ENCODE measurements at regions not wholly inside any gene's neighbourhood (a gene's known extent, or its start where the extent isn't known, plus 50 kb on each side); places are given as distances from the start of the nearest gene placed in this dataset.

DNA sequence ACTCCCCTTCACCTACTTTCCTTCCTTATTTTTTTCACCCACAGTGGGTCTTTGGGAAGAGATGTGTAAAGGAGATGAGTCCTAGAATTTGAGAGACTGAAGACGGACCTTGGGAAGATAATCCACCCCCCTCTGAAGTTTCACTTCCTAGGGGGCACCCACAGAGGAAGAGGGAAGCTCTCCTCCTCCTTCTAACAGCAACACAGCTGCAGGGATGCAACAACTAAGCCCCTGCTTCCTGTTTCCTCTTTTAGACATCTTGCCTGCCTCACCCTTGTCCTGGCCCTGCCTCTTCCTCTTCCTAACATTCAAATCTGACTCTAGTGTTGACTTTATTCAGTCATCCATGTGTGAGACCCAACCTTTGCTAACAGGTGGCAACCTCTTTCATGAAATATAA, 424.6 kb downstream of the BUD13 start:
- H3K9ac ChIP-seq (ENCODE audit: extremely low read depth, low read length, poor library complexity, severe bottlenecking) = no peak overlapping the region
- H3K9me3 ChIP-seq (ENCODE audit: control insufficient read depth, low read length) = peaks cover 10% of the 10 kb centered on the region
- Mint-ChIP-seq H3K27ac (no peak overlapping the region), H3K4me1 (no peaks in the 10 kb centered on the region), H3K9me3 (peaks cover 27% of the 10 kb centered on the region), H3K27me3 (ENCODE audit: insufficient read depth) (no peaks in the 10 kb centered on the region), H3K4me3 (no peak overlapping the region), H3K36me3 (ENCODE audit: low read depth) (no peaks in the 10 kb centered on the region)
- no peaks in the 10 kb centered on the region for H3K36me3 ChIP-seq (ENCODE audit: control insufficient read depth, insufficient read depth, low read length)
- TF ChIP-seq, protein P1, sequence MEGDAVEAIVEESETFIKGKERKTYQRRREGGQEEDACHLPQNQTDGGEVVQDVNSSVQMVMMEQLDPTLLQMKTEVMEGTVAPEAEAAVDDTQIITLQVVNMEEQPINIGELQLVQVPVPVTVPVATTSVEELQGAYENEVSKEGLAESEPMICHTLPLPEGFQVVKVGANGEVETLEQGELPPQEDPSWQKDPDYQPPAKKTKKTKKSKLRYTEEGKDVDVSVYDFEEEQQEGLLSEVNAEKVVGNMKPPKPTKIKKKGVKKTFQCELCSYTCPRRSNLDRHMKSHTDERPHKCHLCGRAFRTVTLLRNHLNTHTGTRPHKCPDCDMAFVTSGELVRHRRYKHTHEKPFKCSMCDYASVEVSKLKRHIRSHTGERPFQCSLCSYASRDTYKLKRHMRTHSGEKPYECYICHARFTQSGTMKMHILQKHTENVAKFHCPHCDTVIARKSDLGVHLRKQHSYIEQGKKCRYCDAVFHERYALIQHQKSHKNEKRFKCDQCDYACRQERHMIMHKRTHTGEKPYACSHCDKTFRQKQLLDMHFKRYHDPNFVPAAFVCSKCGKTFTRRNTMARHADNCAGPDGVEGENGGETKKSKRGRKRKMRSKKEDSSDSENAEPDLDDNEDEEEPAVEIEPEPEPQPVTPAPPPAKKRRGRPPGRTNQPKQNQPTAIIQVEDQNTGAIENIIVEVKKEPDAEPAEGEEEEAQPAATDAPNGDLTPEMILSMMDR (conservative IDR thresholded peaks at IDR 0.05) = no peak
- H3K27ac ChIP-seq (ENCODE audit: low read depth, low read length) = peak overlapping the region; percentile 36
- WGBS, 2 experiments (ENCODE audit: insufficient coverage in 1 of 2, insufficient read length in 1 of 2) = no CpG with 5 or more reads among the region's 1 CpG
- H3K27me3 ChIP-seq (ENCODE audit: control insufficient read depth, insufficient read depth, low read length, poor library complexity, severe bottlenecking) = no peaks in the 10 kb centered on the region
- no peak for DNase-seq
- no peak overlapping the region for H3K4me3 ChIP-seq (ENCODE audit: low read length)
- no peaks in the 10 kb centered on the region for H3K4me1 ChIP-seq (ENCODE audit: control insufficient read depth, insufficient read depth, low read length)

DNA sequence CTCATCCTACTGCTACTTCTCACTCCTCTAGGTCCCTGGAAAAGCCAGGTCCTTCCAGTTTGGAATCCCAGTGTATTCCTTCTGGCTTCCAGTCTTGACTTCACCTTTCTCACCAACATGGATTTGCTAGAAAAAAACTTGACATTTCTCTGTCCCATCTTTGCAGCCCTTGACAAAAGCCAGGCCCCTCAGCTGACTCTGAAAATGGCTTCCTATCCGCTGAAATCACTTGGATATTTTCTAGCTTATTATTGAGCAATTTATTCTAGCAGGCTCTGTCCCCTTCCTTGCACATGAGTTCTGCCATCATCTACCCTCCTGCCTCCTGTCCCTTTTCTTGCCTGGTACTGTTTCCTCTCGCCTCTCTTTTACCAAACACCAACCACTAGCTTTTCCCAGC, 427.2 kb downstream of the BUD13 start:
- Mint-ChIP-seq H3K36me3 (ENCODE audit: low read depth) (no peaks in the 10 kb centered on the region), H3K9me3 (peaks cover 27% of the 10 kb centered on the region), H3K27ac (no peak overlapping the region), H3K27me3 (ENCODE audit: insufficient read depth) (no peaks in the 10 kb centered on the region), H3K4me1 (peaks cover 5% of the 10 kb centered on the region), H3K4me3 (no peak overlapping the region)
- 90 to 93% methylated on average over 1 to 2 of the region's 2 CpGs for WGBS, 2 experiments (ENCODE audit: insufficient coverage in 1 of 2, insufficient read length in 1 of 2)
- H3K4me3 ChIP-seq (ENCODE audit: low read length) = no peak overlapping the region
- H3K27me3 ChIP-seq (ENCODE audit: control insufficient read depth, insufficient read depth, low read length, poor library complexity, severe bottlenecking) = no peaks in the 10 kb centered on the region
- TF ChIP-seq, protein P1 (conservative IDR thresholded peaks at IDR 0.05) = no peak
- H3K27ac ChIP-seq (ENCODE audit: low read depth, low read length) = no peak overlapping the region
- DNase-seq = no peak
- peaks cover 10% of the 10 kb centered on the region for H3K9me3 ChIP-seq (ENCODE audit: control insufficient read depth, low read length)
- H3K4me1 ChIP-seq (ENCODE audit: control insufficient read depth, insufficient read depth, low read length) = no peaks in the 10 kb centered on the region
- H3K9ac ChIP-seq (ENCODE audit: extremely low read depth, low read length, poor library complexity, severe bottlenecking) = no peak overlapping the region
- no peaks in the 10 kb centered on the region for H3K36me3 ChIP-seq (ENCODE audit: control insufficient read depth, insufficient read depth, low read length)

DNA sequence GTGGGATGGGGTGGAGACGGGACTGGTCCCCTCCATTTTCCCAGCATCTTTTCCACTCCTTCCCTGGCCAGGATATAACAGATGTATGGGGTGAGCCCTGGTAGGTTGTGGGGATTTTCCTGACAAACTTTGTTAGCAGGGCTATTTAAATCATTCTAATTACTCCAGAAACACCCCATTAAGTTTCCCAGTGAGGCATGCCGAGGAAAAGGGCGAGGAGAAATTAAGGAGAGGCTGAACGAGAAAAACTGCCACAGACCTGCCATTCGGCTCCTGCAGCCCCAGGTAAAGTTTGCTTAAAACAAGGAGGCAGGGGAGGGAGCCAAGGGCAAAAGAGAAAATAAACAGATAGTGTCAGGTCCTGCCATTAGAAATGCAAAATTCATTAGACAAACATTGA, 428.2 kb downstream of the BUD13 start:
- peaks cover 7% of the 10 kb centered on the region for H3K4me1 Mint-ChIP-seq
- H3K4me3 ChIP-seq (ENCODE audit: low read length) = no peak overlapping the region
- H3K9me3 Mint-ChIP-seq = peaks cover 27% of the 10 kb centered on the region
- no peak for DNase-seq
- TF ChIP-seq, protein P1 (conservative IDR thresholded peaks at IDR 0.05) = no peak
- no peak overlapping the region for H3K4me3 Mint-ChIP-seq
- H3K36me3 Mint-ChIP-seq (ENCODE audit: low read depth) = no peaks in the 10 kb centered on the region
- H3K9me3 ChIP-seq (ENCODE audit: control insufficient read depth, low read length) = peaks cover 10% of the 10 kb centered on the region
- H3K9ac ChIP-seq (ENCODE audit: extremely low read depth, low read length, poor library complexity, severe bottlenecking) = no peak overlapping the region
- H3K27ac Mint-ChIP-seq = no peak overlapping the region
- no peaks in the 10 kb centered on the region for H3K27me3 Mint-ChIP-seq (ENCODE audit: insufficient read depth)
- 91 to 100% methylated on average over 3 to 4 of the region's 5 CpGs for WGBS, 2 experiments (ENCODE audit: insufficient coverage in 1 of 2, insufficient read length in 1 of 2)
- no peaks in the 10 kb centered on the region for H3K27me3 ChIP-seq (ENCODE audit: control insufficient read depth, insufficient read depth, low read length, poor library complexity, severe bottlenecking)
- no peaks in the 10 kb centered on the region for H3K4me1 ChIP-seq (ENCODE audit: control insufficient read depth, insufficient read depth, low read length)
- H3K36me3 ChIP-seq (ENCODE audit: control insufficient read depth, insufficient read depth, low read length) = no peaks in the 10 kb centered on the region
- H3K27ac ChIP-seq (ENCODE audit: low read depth, low read length) = no peak overlapping the region

All from endodermal cell (in vitro differentiated cells).